NB4 (cell line): ENCODE measurements at regions not wholly inside any gene's neighbourhood (a gene's known extent, or its start where the extent isn't known, plus 50 kb on each side); places are given as distances from the start of the nearest gene placed in this dataset.

ENCODE experiments used
- DNase-seq: peaks from one replicate; pipeline ENCODE4 v3.0.0; 2010; ENCODE audit warnings: low read depth
- H3K4me3 ChIP-seq: one replicate; pipeline ENCODE4 v1.5.1; 2011; ENCODE audit warnings: mild to moderate bottlenecking, low read depth, low read length, moderate library complexity
- CTCF ChIP-seq: IDR thresholded peaks from one replicate; pipeline ENCODE4 v1.5.1; 2012; ENCODE audit warnings: low read depth, low read length
- MAX ChIP-seq: IDR thresholded peaks from 2 replicates; pipeline ENCODE4 v1.6.1; 2011; ENCODE audit warnings: low read depth, low read length
- MYC ChIP-seq: IDR thresholded peaks from 2 replicates; pipeline ENCODE4 v1.6.1; 2011; ENCODE audit warnings: low read depth, low read length
- POLR2A ChIP-seq: IDR thresholded peaks from 2 replicates; pipeline ENCODE4 v1.6.1; 2011; ENCODE audit warnings: mild to moderate bottlenecking; ENCODE audit not compliant: insufficient read length; ENCODE audit errors: extremely low read depth

- no peak for TF ChIP-seq MYC
- no peak for TF ChIP-seq CTCF
- no peak for TF ChIP-seq MAX
- no peak for TF ChIP-seq POLR2A
- no peak overlapping the region for H3K4me3 ChIP-seq
- no peak for DNase-seq
Observed at GRCh38 chr2:167401309-167401708, 513.0 kb downstream of the XIRP2 start.

- DNase-seq = no peak
- TF ChIP-seq CTCF (no peak), POLR2A (no peak), MAX (no peak), MYC (no peak)
- no peak overlapping the region for H3K4me3 ChIP-seq
Observed at GRCh38 chr2:167400546-167400945, 512.3 kb downstream of the XIRP2 start.

GRCh38 chr2:167398873-167399272, 510.6 kb downstream of the XIRP2 start:
- H3K4me3 ChIP-seq = no peak overlapping the region
- TF ChIP-seq MAX (no peak), MYC (no peak), POLR2A (no peak), CTCF (no peak)
- DNase-seq = no peak

GRCh38 chr2:167388901-167389300, 500.6 kb downstream of the XIRP2 start:
- no peak overlapping the region for H3K4me3 ChIP-seq
- DNase-seq = no peak
- TF ChIP-seq MAX = no peak
- TF ChIP-seq CTCF = no peak
- no peak for TF ChIP-seq MYC
- no peak for TF ChIP-seq POLR2A

- TF ChIP-seq POLR2A (no peak), MYC (no peak), MAX (no peak), CTCF (no peak)
- no peak for DNase-seq
Observed at GRCh38 chr2:167388497-167388896, 500.2 kb downstream of the XIRP2 start.

GRCh38 chr2:167386694-167387093, 498.4 kb downstream of the XIRP2 start:
- TF ChIP-seq POLR2A = no peak
- no peak for TF ChIP-seq CTCF
- TF ChIP-seq MYC = no peak
- TF ChIP-seq MAX = no peak
- H3K4me3 ChIP-seq = no peak overlapping the region
- DNase-seq = no peak

More at GRCh38 chr2:167388497-167388896, 500.2 kb downstream of the XIRP2 start:
- H3K4me3 ChIP-seq = no peak overlapping the region
